Nephron progenitor cell (in vitro differentiated cells): ENCODE measurements at regions not wholly inside any gene's neighbourhood (a gene's known extent, or its start where the extent isn't known, plus 50 kb on each side); places are given as distances from the start of the nearest gene placed in this dataset.

Experiments used
- DNase-seq: peaks from one replicate; pipeline ENCODE4 v3.0.0; 2021
- H3K27ac Mint-ChIP-seq: 2 replicates; pipeline ENCODE4 v1.8.0; 2021; ENCODE audit warnings: mild to moderate bottlenecking, moderate library complexity, mixed read lengths
- H3K27me3 Mint-ChIP-seq: 2 replicates; pipeline ENCODE4 v1.8.0; 2021; ENCODE audit warnings: mild to moderate bottlenecking, low read depth, mixed read lengths; ENCODE audit not compliant: poor library complexity
- H3K36me3 Mint-ChIP-seq: 2 replicates; pipeline ENCODE4 v1.8.0; 2021; ENCODE audit warnings: low read depth, mixed read lengths
- H3K4me1 Mint-ChIP-seq: 2 replicates; pipeline ENCODE4 v1.8.0; 2021; ENCODE audit warnings: mixed read lengths
- H3K4me3 Mint-ChIP-seq: 2 replicates; pipeline ENCODE4 v1.8.0; 2021; ENCODE audit warnings: mild to moderate bottlenecking, moderate library complexity, mixed read lengths
- H3K9me3 Mint-ChIP-seq: 2 replicates; pipeline ENCODE4 v1.8.0; 2021; ENCODE audit warnings: mild to moderate bottlenecking, moderate library complexity, mixed read lengths
- CTCF ChIP-seq: fragments of 200-600 bp; sonication (generic); IDR thresholded peaks from 2 replicates; pipeline ENCODE4 v1.5.0; 2021; ENCODE audit warnings: antibody characterized with exemption

GRCh38 chr10:120313715-120314114 is 143.3 kb upstream of the PLPP4 start:
- H3K27me3 Mint-ChIP-seq: peaks cover 76% of the 10 kb centered on the region
- no peaks in the 10 kb centered on the region for H3K36me3 Mint-ChIP-seq
- H3K4me1 Mint-ChIP-seq: no peaks in the 10 kb centered on the region
- H3K9me3 Mint-ChIP-seq: no peaks in the 10 kb centered on the region
- no peak for DNase-seq
- no peak overlapping the region for H3K27ac Mint-ChIP-seq
- no peak overlapping the region for H3K4me3 Mint-ChIP-seq
- TF ChIP-seq CTCF: no peak

DNA sequence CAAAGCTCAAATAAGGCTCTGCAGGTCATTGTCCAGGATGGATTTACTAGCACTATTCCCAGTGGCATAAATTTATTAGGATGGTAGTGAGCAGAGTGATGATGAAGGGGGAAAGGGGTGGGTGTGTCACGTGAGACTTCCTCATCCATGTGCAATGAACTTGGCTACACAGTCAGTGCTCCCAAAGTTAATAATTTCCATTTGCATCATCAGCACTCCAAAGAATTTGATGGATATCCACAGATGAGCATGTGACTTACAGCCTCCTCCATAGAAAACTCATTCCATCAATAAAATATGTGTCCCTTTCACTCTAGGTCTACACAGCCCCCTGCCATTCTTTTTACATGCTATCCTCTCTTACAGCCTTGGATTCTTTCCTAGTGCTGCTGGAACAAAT is 142.6 kb upstream of the PLPP4 start:
- Mint-ChIP-seq H3K36me3 (no peaks in the 10 kb centered on the region), H3K4me3 (no peak overlapping the region), H3K27ac (no peak overlapping the region), H3K4me1 (no peaks in the 10 kb centered on the region), H3K9me3 (no peaks in the 10 kb centered on the region), H3K27me3 (peaks cover 76% of the 10 kb centered on the region)
- no peak for DNase-seq
- TF ChIP-seq CTCF: no peak

GRCh38 chr10:120318862-120319261 is 138.2 kb upstream of the PLPP4 start:
- Mint-ChIP-seq H3K4me1 (no peaks in the 10 kb centered on the region), H3K4me3 (no peak overlapping the region), H3K36me3 (no peaks in the 10 kb centered on the region), H3K27ac (no peak overlapping the region), H3K9me3 (peaks cover 3% of the 10 kb centered on the region), H3K27me3 (peaks cover 94% of the 10 kb centered on the region)
- TF ChIP-seq CTCF: no peak
- DNase-seq: no peak

- no peak for TF ChIP-seq CTCF
- no peak overlapping the region for H3K27ac Mint-ChIP-seq
- peak; percentile 64 for DNase-seq
These were observed 129.4 kb upstream of the PLPP4 start for GRCh38 chr10:120327675-120328074.

GRCh38 chr10:120328647-120329046 is 128.4 kb upstream of the PLPP4 start:
- H3K27ac Mint-ChIP-seq: no peak overlapping the region
- no peak for TF ChIP-seq CTCF
- no peaks in the 10 kb centered on the region for H3K36me3 Mint-ChIP-seq
- H3K4me3 Mint-ChIP-seq: no peak overlapping the region
- peaks cover 86% of the 10 kb centered on the region for H3K27me3 Mint-ChIP-seq
- peaks cover 51% of the 10 kb centered on the region for H3K4me1 Mint-ChIP-seq
- peaks cover 17% of the 10 kb centered on the region for H3K9me3 Mint-ChIP-seq
- DNase-seq: no peak

More at GRCh38 chr10:120327675-120328074, 129.4 kb upstream of the PLPP4 start:
- H3K36me3 Mint-ChIP-seq: no peaks in the 10 kb centered on the region
- H3K9me3 Mint-ChIP-seq: peaks cover 11% of the 10 kb centered on the region
- peaks cover 51% of the 10 kb centered on the region for H3K4me1 Mint-ChIP-seq
- H3K27me3 Mint-ChIP-seq: peaks cover 86% of the 10 kb centered on the region
- H3K4me3 Mint-ChIP-seq: peak overlapping the region; percentile 6

DNA sequence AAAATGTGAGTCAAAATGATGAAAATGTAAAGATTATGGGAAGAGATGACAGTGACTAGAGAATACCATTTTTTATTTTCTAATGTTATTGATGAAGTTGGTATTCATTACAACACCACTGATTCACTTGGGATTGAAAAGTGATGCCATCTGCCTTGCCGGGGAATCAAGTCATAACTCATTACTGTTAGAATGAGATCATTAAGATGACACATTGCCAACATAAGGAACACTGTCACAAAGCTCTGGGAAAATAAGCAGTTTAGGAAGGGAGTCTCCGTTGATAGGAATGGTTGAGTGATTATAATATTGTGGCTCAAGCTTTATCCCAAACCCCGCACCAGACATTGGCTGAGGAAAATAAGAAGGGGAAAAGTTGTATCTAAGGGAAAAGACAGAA is 121.5 kb upstream of the PLPP4 start:
- TF ChIP-seq CTCF: no peak
- Mint-ChIP-seq H3K27ac (no peak overlapping the region), H3K4me1 (no peaks in the 10 kb centered on the region), H3K27me3 (peaks cover 80% of the 10 kb centered on the region), H3K9me3 (peaks cover 17% of the 10 kb centered on the region), H3K4me3 (no peak overlapping the region), H3K36me3 (no peaks in the 10 kb centered on the region)
- no peak for DNase-seq
